GM18505 (cell line): ENCODE measurements at regions not wholly inside any gene's neighbourhood (a gene's known extent, or its start where the extent isn't known, plus 50 kb on each side); places are given as distances from the start of the nearest gene placed in this dataset.
A peak's percentile ranks its signal among the peaks of the same experiment; 100 is the strongest.
"Not testable (repeated sequence)": the region's sequence is repeated elsewhere in the genome, so short reads cannot be mapped to it uniquely, and the experiment has no call there.

ENCODE experiments used
- ATAC-seq: cut with Tn5 transposase; IDR thresholded peaks from one replicate; pipeline ENCODE4 v1.9.1; 2021; ENCODE audit not compliant: unreplicated experiment
- POLR2A ChIP-seq: IDR thresholded peaks from 4 replicates; pipeline ENCODE4 v1.6.1; 2011; ENCODE audit warnings: borderline replicate concordance; ENCODE audit not compliant: insufficient read depth, insufficient read length; ENCODE audit errors: extremely low read depth

DNA sequence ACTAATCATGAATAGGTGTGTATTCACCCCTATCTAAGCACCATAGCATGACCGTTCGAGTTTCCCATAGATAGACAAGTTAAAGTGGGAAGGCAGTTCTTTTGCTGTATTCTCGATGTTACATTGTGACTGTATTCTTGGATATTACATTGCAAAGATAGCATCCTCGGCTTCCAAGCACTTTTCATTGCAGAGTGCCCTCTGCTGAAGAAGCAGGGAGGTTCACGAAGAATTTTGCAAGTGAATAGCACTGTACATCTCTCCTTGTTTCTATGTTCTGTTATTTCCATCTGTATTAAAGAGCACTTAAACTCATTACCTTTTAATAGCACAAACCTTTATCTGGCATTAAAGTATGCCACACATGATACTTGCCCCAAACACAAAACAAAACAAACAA is 426.7 kb upstream of the ARX start:
- TF ChIP-seq POLR2A = no peak
- no peak for ATAC-seq

- ATAC-seq = no peak
Observed at GRCh38 chrX:25433307-25433706, 417.5 kb upstream of the ARX start.

GRCh38 chrX:25432396-25432795 is 416.6 kb upstream of the ARX start:
- ATAC-seq = no peak
- TF ChIP-seq POLR2A = no peak

More at GRCh38 chrX:25433307-25433706, 417.5 kb upstream of the ARX start:
- TF ChIP-seq POLR2A = no peak

DNA sequence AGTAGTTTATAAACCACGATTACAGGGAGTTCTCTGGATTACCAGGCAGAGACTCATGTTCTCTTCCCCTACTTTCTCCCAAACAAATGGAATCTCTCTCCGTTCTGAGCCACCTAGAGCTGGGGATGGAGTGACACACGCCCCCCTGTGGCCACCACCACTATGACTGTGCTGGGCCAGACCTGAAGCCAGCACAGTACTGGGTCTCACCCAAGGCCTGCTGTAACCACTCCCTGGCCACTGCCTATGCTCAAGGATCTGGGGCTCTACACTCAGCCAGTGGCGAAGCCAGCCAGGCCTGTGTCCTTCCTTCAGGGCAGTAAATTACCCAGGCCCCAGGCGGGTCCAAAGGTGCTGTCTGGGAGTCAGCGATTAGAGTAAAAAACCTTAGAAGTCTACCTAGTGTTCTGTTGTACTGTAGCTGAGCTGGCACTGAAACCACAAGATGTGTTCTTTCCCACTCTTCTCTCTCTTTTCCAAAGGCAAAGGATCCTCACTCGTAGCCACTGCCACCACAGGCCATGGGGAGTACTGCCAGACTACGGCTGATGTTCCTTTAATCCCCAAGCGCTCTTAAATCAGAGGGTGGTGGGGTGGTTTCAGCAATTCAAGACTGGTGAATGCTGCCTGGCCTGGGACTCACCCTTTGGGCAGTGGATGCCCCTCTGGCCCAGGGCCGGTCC is 412.2 kb upstream of the ARX start:
- TF ChIP-seq POLR2A = no peak
- ATAC-seq = no peak

GRCh38 chrX:25404163-25404562 is 388.4 kb upstream of the ARX start:
- ATAC-seq = not testable (repeated sequence)

DNA sequence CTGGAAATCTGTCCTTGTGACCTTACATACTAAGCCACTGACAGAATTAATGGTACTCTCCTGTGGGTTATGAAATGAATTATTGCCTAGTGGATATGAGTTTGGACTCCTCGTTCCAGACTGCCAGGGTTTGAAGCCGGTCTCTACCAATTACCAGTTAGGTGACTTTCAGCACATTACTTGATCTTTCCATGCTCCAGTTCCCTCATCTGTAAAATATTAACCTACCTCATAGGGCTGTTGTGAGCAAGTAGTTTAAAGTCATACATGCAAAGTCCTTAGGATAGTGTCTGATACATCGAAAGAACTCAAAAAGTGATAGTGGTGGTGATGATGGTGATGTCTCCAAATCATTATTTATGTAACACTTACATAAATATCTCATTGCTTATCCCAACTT is 373.5 kb upstream of the ARX start:
- ATAC-seq = no peak
- no peak for TF ChIP-seq POLR2A

DNA sequence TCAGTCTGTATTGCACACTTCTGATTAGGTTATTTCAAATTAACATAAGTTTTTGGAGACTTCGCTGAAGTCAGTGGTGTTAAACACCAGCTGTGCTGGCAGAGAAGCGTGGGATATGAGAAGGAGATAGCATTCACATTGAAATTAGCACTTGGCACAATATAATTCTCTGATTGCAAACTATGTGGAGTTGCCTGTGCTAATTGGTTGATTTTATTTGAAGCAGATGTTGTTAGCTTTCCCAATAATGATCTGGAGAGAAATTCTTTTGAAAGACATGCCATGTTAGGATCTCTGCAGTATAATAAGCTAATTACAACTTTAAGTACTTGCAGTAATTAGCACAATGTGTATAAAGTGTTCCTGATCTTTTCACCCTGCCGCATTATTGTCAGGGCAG is 367.4 kb upstream of the ARX start:
- no peak for TF ChIP-seq POLR2A
- no peak for ATAC-seq

- no peak for ATAC-seq
- TF ChIP-seq POLR2A = no peak
Observed at GRCh38 chrX:25356456-25356855, 340.7 kb upstream of the ARX start.

DNA sequence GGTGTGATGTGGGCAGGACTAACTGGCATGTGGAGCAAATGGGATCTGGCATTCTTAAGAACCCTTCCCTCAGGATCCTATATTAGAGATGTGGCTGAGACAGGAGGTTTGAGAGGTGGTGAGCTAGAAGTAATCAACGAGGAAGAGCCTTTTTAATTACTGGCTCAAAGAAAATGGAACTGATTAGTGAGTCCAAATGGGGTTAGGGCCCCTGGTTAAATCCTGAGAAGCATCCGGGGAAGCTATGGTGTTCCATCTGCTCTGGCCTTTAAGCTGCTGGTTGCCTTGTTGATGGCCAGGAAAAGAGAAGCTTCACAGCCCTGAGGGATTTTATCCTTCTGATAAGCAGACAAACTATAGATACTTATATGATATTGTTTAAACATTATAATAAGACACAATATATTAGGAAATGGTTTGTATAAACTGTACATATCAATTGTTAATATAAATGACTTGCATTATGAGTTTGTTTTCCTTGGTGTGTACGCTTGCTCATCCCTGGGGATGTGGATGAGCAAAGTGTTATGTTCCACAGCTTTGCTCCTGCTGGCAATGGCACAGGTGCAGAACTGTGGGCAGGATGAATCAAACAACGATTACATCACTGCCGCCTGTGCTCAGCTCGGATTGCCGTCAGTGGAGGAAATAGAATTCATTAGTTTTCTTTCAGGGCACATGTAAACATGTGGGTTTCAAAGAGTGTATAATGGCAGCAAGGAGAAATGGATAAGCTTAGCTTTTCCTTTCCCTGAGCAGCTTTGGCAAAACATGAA is 328.6 kb upstream of the ARX start:
- no peak for TF ChIP-seq POLR2A
- ATAC-seq = no peak

- no peak for TF ChIP-seq POLR2A
- no peak for ATAC-seq
Observed at GRCh38 chrX:25343060-25343459, 327.3 kb upstream of the ARX start.

- no peak for ATAC-seq
- TF ChIP-seq POLR2A = no peak
Observed at GRCh38 chrX:25337841-25338240, 322.1 kb upstream of the ARX start.

DNA sequence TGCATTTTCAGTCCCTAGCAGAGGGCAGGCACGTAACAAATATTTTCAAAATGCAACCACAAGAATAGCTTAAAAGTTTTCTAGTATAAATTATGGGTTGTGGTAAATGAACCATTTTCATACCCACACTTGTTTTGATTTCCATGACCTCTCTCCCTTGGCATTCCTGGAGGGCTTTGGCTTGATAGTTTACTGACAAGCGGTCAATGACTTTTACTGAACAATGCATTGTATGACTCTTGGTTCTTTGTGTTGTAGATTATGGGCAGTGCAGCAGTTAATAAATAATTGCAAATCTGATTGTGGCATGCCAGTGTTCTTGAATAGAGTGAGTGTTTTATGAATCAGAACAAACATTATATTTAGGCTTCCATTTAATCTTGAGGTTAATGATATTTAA is 285.2 kb upstream of the ARX start:
- TF ChIP-seq POLR2A = no peak
- no peak for ATAC-seq

DNA sequence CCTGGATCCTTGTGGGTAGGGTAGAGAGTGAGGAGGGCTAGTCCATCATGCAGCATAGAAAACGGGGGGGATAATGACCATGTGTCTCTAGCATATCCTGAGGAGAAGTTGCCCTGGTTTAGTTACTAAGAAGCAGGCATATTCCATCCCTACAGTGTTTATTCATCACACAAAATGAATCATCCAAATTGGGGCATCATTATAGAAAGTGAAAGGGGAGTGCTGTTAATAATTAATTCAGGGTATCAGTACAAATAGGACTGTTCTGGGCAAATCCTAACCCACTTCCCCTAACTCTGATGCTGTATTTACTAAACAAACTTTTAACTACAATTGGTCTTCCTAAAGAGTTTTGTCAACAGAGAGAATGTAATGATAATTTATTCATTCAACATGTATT is 281.1 kb upstream of the ARX start:
- peak; percentile 75 for ATAC-seq
- TF ChIP-seq POLR2A = no peak

DNA sequence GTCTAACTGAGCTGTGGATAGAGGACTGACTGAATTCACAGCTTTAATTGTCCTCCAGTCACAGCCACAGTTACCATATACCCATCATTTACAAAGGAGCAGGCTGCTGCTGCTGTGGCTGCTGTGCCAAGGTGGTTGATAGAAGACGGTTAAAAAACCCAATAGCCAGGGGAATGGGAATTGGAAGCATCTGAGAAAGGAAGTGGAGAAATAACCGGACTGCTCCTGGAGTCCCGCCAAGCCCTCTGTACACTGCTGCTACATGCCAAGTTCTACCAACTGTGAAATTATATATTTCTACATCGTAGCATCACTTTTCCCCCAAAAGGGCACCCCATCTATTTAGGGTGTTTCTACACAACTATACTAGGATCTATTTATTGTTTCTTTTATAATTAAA is 279.7 kb upstream of the ARX start:
- TF ChIP-seq POLR2A = no peak
- ATAC-seq = no peak

DNA sequence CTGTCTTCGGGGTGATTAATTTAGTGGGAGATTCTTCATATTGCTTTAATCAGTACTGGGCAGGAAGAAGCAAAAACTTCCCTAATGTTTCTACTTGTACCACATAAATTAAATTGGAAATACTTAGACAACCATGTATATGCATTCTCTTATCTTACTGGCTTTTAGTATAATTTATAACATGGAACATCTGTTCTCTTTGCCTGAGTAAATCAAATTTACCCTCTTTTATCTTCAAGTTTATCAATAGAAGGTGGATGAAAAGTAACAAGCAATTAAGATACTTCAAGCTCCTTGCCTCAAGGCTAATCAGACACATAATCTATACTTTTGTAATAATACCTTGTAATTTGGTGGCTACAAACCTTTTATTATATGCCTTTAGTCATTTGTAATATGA is 274.4 kb upstream of the ARX start:
- no peak for ATAC-seq
- TF ChIP-seq POLR2A = no peak

GRCh38 chrX:25288676-25289075 is 272.9 kb upstream of the ARX start:
- no peak for ATAC-seq
- no peak for TF ChIP-seq POLR2A
